Duodenal mucosa (tissue), 2 donors: ENCODE measurements at regions not wholly inside any gene's neighbourhood (a gene's known extent, or its start where the extent isn't known, plus 50 kb on each side); places are given as distances from the start of the nearest gene placed in this dataset.

ENCODE experiments used
- H3K27ac ChIP-seq: one replicate; pipeline ENCODE4 v1.7.0; 2013; ENCODE audit warnings: low read depth, low read length
- H3K27me3 ChIP-seq, 2 donors: one replicate each; pipeline ENCODE4 v1.7.0; 2013; ENCODE audit warnings: low read length in 2 of 2, control low read depth in 1 of 2; ENCODE audit not compliant: insufficient read depth in 2 of 2, control insufficient read depth in 1 of 2
- H3K36me3 ChIP-seq, 2 donors: one replicate each; pipeline ENCODE4 v1.7.0; 2013; ENCODE audit warnings: low read length in 2 of 2, control low read depth in 1 of 2; ENCODE audit not compliant: insufficient read depth in 2 of 2, control insufficient read depth in 1 of 2
- H3K4me1 ChIP-seq, 2 donors: one replicate each; pipeline ENCODE4 v1.7.0; 2013; ENCODE audit warnings: low read length in 2 of 2, control low read depth in 1 of 2; ENCODE audit not compliant: insufficient read depth in 2 of 2, control insufficient read depth in 1 of 2
- H3K4me3 ChIP-seq, 2 donors: one replicate each; pipeline ENCODE4 v1.7.0; 2013; ENCODE audit warnings: low read length in 2 of 2, low read depth in 1 of 2
- H3K9ac ChIP-seq, 2 donors: one replicate each; pipeline ENCODE4 v1.7.0; 2013; ENCODE audit warnings: low read length in 2 of 2, low read depth in 1 of 2
- H3K9me3 ChIP-seq, 2 donors: one replicate each; pipeline ENCODE4 v1.7.0; 2013; ENCODE audit warnings: low read length in 2 of 2, control low read depth in 1 of 2; ENCODE audit not compliant: control insufficient read depth in 1 of 2

DNA sequence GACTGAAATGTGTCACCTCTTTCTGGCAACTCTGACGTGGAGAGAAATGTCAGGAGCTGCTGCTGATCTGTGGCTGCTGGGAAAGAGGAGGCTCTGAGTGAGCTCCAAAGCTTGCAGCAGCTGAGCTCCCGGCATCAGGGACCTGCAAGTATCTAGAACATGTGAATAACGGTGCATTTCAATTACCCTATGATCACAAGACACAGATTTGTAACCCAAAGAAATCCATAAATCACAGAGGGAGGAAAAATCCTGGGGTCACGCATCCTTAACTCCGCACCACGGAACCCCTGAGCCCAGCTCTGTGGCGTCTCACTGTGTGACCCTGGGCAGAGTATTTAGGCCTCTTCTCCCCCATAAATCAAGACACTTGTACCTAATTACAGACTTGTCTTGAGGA is 139.8 kb downstream of the IRX2 start:
- H3K4me3 ChIP-seq = no peak overlapping the region
- no peaks in the 10 kb centered on the region for H3K36me3 ChIP-seq
- no peaks in the 10 kb centered on the region for H3K27me3 ChIP-seq
- H3K27ac ChIP-seq = no peak overlapping the region
- H3K4me1 ChIP-seq = no peaks in the 10 kb centered on the region
- no peaks in the 10 kb centered on the region for H3K9me3 ChIP-seq
- no peak overlapping the region for H3K9ac ChIP-seq

DNA sequence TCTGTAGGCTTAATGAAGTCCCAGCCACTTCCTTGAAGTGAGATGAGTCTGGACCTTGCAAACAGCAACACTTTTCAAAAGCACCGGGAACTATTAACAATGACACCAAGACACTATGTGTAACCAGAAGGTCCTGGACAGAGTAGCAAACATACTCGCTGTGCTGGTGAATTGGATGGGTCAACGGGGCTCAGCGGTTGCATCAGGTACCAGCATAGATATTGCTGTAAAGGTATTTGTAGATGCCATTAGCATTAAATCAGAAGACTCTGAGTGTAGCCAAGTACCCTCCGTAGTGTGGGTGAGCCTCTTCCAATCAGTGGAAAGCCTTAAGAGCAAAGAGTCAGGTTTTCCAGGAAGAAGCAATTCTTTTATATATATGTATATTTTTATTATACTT is 140.5 kb downstream of the IRX2 start:
- Histone ChIP-seq H3K4me3 (no peak overlapping the region), H3K27me3 (no peaks in the 10 kb centered on the region), H3K4me1 (no peaks in the 10 kb centered on the region), H3K27ac (no peak overlapping the region), H3K9ac (no peak overlapping the region), H3K36me3 (no peaks in the 10 kb centered on the region), H3K9me3 (no peaks in the 10 kb centered on the region)

DNA sequence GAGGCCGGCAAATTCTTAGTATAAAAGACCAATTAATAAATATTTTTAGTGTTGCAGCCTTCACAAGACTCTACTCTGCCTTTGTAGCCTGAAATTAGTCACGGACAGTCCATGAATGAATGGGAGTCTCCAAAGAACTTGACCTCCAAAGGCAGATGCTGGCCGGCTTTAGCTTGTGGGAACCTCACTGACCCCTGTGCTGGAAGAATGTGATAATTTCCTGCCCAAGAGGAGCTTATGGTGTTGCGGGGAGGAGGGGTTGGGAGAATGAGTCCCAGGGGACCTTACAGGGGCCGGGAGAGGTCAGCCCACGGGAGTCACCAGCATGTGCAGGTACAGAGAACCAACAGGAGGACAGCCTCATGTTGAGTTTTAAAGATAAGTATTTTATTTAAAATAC is 143.1 kb downstream of the IRX2 start:
- H3K27ac ChIP-seq = no peak overlapping the region
- H3K9ac ChIP-seq = no peak overlapping the region
- no peaks in the 10 kb centered on the region for H3K9me3 ChIP-seq
- no peaks in the 10 kb centered on the region for H3K36me3 ChIP-seq
- H3K4me3 ChIP-seq = no peak overlapping the region
- no peaks in the 10 kb centered on the region for H3K4me1 ChIP-seq
- H3K27me3 ChIP-seq = no peaks in the 10 kb centered on the region

DNA sequence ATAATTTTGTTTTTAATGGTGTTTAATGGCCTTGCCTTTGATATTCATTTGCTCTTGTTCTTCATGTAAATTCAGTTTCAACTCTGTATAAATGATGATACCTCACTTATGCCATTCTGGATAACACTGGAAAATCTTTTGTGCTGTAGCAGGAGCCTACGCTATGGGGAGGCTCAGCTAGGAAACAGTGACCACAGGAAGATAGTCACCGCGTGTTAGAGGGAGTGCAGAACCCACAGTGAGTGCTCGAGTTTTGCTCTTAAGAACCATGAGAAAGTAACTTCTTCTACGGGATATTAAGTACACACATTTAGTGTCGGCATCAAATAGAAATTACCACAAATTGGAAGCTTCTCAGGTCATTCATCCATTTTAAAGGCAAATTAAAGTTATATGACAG is 143.9 kb downstream of the IRX2 start:
- H3K4me1 ChIP-seq = no peaks in the 10 kb centered on the region
- H3K4me3 ChIP-seq = no peak overlapping the region
- H3K9me3 ChIP-seq = no peaks in the 10 kb centered on the region

DNA sequence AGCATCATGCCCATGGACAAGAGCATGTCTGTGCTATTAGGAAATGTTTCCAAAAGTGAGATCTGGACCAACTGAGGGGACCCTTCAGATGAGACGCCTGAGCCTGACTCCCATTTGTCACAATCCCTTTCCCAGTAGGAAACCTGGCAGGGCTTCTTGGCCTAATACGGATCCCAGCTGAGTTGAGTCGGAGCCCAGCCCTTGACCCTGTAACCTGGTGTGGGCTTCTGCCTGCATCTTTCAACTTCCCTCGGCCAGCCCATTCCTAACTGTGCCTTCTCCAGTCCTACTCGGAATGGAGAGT is 148.3 kb downstream of the IRX2 start:
- Histone ChIP-seq H3K9me3 (no peaks in the 10 kb centered on the region), H3K9ac (no peak overlapping the region), H3K27me3 (no peaks in the 10 kb centered on the region), H3K4me1 (no peaks in the 10 kb centered on the region), H3K27ac (no peak overlapping the region), H3K36me3 (no peaks in the 10 kb centered on the region), H3K4me3 (no peak overlapping the region)

More for the DNA sequence above, 143.9 kb downstream of the IRX2 start:
- no peak overlapping the region for H3K9ac ChIP-seq
- H3K27me3 ChIP-seq = no peaks in the 10 kb centered on the region
- H3K27ac ChIP-seq = no peak overlapping the region
- no peaks in the 10 kb centered on the region for H3K36me3 ChIP-seq

DNA sequence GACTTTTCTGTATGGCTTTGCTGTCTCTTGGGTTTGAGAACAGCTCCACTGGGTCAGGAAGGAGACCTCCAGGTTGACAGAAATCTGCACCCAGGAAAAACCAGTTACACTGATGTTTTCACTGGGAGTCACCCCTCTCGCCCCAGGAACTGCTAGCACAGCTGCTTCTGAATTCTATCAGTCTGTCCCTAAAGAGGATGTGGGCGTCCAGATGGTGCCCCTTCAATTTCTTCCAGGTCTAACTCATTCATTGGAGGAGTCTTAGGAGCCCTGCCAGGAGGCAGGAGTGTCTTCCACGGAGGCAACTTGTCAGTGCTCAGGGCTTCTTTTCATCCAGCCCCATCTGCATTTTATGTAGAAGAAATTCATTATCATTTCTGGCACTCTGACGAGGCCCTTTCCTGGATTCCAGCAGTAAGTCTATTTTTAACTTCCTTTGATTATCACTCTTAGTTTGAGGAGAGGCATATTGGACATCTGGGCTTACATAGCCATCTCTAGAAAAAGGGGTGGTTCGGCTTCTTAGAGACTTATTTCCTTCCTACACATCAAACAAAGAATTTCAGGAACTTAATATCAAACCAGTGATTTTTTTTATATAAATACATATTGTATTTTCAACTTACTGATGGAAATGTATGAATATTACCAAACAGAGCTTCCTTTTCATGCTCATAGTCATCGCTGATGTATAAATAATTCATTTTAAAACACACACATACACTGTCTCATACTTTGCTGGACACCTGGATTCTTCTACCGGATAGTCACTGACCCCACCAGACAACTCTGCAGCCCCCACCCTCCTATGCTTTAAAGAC is 148.8 kb downstream of the IRX2 start:
- no peaks in the 10 kb centered on the region for H3K27me3 ChIP-seq
- no peak overlapping the region for H3K9ac ChIP-seq
- no peaks in the 10 kb centered on the region for H3K9me3 ChIP-seq
- H3K27ac ChIP-seq = no peak overlapping the region
- no peak overlapping the region for H3K4me3 ChIP-seq
- no peaks in the 10 kb centered on the region for H3K36me3 ChIP-seq
- no peaks in the 10 kb centered on the region for H3K4me1 ChIP-seq

DNA sequence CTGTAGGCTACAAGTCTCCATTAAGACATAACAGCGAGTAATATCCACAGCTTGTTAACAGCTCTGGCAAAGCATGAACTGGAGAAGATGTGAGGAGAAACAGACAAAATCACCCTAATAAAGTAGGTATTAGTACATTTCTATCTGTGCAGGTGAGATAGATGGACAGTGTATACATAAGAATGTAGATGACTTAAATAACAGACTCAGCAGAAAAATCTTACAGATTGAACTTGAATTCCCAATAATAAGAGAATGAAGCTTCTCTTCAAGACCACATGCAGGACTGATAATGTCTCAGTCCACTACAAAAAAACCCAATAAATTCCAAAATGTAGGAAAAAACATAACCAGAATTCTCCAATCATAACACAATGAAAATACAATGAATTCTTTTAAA is 153.0 kb downstream of the IRX2 start:
- H3K4me3 ChIP-seq = no peak overlapping the region
- H3K4me1 ChIP-seq = no peaks in the 10 kb centered on the region
- no peaks in the 10 kb centered on the region for H3K27me3 ChIP-seq
- no peaks in the 10 kb centered on the region for H3K9me3 ChIP-seq
- H3K36me3 ChIP-seq = no peaks in the 10 kb centered on the region
- H3K9ac ChIP-seq = no peak overlapping the region
- H3K27ac ChIP-seq = no peak overlapping the region

DNA sequence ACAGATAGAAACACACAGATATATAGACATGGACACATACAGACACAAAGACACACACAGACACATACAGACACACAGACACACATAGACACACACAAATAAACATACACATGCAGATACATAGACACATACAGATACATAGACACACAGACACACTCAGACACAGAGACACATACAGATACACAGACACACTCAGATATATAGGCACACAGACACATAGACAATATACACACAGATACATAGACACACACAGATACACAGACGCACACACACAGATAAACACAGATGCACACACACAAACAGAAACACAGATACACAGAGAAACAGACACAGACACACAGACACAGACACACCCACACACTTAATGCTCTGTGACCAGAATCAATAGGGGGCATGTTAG is 156.8 kb downstream of the IRX2 start:
- Histone ChIP-seq H3K4me3 (no peak overlapping the region), H3K36me3 (no peaks in the 10 kb centered on the region), H3K9ac (no peak overlapping the region), H3K4me1 (no peaks in the 10 kb centered on the region), H3K9me3 (no peaks in the 10 kb centered on the region), H3K27me3 (no peaks in the 10 kb centered on the region), H3K27ac (no peak overlapping the region)

DNA sequence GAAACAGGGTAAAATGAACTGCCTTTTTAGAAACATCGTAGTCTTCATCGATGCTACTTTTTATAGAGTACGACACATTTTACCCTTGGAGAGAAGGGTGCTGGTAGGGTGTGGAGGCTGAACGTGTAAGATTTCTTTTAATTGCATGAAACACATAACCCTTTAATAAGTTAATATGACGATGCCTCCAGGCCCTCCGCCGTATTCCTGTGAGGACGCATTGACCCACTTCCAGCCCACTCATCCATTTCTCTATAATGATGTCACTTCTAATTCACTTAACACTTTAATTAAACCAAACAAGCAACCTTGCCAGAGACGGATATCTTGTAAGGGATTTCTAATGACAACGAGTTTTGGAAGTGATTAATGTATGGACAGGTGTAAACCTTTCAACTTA is 158.7 kb downstream of the IRX2 start:
- no peak overlapping the region for H3K9ac ChIP-seq
- H3K27ac ChIP-seq = no peak overlapping the region
- H3K4me1 ChIP-seq = no peaks in the 10 kb centered on the region
- H3K4me3 ChIP-seq = no peak overlapping the region
- H3K27me3 ChIP-seq = no peaks in the 10 kb centered on the region
- no peaks in the 10 kb centered on the region for H3K36me3 ChIP-seq
- no peaks in the 10 kb centered on the region for H3K9me3 ChIP-seq

DNA sequence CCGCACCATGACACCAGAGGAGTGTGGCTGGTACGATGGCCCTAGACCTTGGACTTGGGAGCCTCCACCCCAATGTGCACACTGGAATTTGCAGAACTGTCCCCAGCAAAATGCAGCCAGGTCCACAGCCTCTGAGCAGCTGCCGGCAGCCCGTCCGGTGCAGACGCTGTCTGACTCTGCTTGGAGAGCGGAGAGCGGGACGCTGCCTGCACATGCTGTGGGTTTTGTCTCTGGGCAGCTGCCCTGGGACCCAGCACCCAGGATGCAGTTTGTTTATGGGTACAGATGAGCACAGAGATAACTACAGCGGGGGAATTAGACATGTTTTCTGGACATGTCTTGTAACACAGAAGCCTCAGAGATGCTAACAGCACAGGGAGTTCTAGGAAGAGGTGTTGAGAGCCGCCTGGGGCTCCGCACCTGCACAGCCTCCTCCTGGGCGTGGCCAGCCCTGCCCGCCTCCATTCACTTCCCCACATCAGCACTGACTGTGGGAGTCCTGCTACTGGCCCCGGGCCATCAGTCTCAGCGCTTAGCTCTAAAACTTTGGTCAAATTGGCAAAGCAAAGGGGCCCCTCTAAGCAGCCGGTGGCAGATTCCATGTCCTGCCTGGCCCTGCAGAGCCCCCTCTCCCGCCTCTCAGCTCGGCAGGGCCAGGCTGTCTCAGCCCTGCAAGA is 159.6 kb downstream of the IRX2 start:
- no peaks in the 10 kb centered on the region for H3K36me3 ChIP-seq
- H3K9ac ChIP-seq = no peak overlapping the region
- no peaks in the 10 kb centered on the region for H3K4me1 ChIP-seq
- no peaks in the 10 kb centered on the region for H3K9me3 ChIP-seq
- H3K27me3 ChIP-seq = no peaks in the 10 kb centered on the region
- H3K4me3 ChIP-seq = no peak overlapping the region
- H3K27ac ChIP-seq = no peak overlapping the region
